Esophagus squamous epithelium (tissue), 4 donors: ENCODE measurements at regions not wholly inside any gene's neighbourhood (a gene's known extent, or its start where the extent isn't known, plus 50 kb on each side); places are given as distances from the start of the nearest gene placed in this dataset.
"Not testable (repeated sequence)": the region's sequence is repeated elsewhere in the genome, so short reads cannot be mapped to it uniquely, and the experiment has no call there.

Experiments
- POLR2A ChIP-seq, 4 donors: fragments of 450-650 bp; IDR thresholded peaks; one replicate each; pipeline ENCODE4 v1.6.1; 2017; ENCODE audit warnings: antibody characterized with exemption in 4 of 4, mild to moderate bottlenecking in 4 of 4, moderate library complexity in 3 of 4
- TF ChIP-seq, protein P1 (sequence below), 6 experiments: fragments of 450-650 bp in 4 of 6; fragments of 200-600 bp in 2 of 6; sonication (generic) in 2 of 6; IDR thresholded peaks; one replicate each; pipeline ENCODE4 v1.5.1; 2016 to 2019; ENCODE audit warnings: antibody characterized with exemption in 6 of 6, mild to moderate bottlenecking in 4 of 6, moderate library complexity in 4 of 6

DNA sequence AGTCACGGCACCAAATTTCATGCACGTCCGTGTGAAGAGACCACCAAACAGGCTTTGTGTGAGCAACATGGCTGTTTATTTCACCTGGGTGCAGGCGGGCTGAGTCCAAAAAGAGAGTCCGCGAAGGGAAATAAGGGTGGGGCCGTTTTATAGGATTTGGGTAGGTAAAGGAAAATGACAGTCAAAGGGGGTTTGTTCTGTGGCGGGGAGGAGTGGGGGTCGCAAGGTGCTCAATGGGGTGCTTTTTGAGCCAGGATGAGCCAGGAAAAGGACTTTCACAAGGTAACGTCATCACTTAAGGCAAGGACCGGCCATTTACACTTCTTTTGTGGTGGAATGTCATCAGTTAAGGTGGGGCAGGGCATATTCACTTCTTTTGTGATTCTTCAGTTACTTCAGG lies 702.7 kb upstream of the NEGR1 start:
- TF ChIP-seq, protein P1, sequence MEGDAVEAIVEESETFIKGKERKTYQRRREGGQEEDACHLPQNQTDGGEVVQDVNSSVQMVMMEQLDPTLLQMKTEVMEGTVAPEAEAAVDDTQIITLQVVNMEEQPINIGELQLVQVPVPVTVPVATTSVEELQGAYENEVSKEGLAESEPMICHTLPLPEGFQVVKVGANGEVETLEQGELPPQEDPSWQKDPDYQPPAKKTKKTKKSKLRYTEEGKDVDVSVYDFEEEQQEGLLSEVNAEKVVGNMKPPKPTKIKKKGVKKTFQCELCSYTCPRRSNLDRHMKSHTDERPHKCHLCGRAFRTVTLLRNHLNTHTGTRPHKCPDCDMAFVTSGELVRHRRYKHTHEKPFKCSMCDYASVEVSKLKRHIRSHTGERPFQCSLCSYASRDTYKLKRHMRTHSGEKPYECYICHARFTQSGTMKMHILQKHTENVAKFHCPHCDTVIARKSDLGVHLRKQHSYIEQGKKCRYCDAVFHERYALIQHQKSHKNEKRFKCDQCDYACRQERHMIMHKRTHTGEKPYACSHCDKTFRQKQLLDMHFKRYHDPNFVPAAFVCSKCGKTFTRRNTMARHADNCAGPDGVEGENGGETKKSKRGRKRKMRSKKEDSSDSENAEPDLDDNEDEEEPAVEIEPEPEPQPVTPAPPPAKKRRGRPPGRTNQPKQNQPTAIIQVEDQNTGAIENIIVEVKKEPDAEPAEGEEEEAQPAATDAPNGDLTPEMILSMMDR (IDR thresholded peaks at IDR 0.05): not testable (repeated sequence)
- not testable (repeated sequence) for TF ChIP-seq POLR2A (IDR thresholded peaks at IDR 0.05)
